SK-N-SH (cell line): ENCODE measurements at regions not wholly inside any gene's neighbourhood (a gene's known extent, or its start where the extent isn't known, plus 50 kb on each side); places are given as distances from the start of the nearest gene placed in this dataset.

ENCODE experiments used
- FOSL2 ChIP-seq: IDR thresholded peaks from 2 replicates; pipeline ENCODE4 v1.4.0; 2012; ENCODE audit warnings: low read depth, mild to moderate bottlenecking, moderate library complexity, borderline replicate concordance
- RFX5 ChIP-seq: IDR thresholded peaks from 2 replicates; pipeline ENCODE4 v1.6.1; 2012; ENCODE audit warnings: mild to moderate bottlenecking, improper control_type of control experiment, low read length
- TEAD4 ChIP-seq: IDR thresholded peaks from 2 replicates; pipeline ENCODE4 v1.4.0; 2012; ENCODE audit warnings: mild to moderate bottlenecking, borderline replicate concordance; ENCODE audit not compliant: insufficient read depth
- TF ChIP-seq, protein P1 (sequence below): fragments of 200-600 bp; sonication (generic); IDR thresholded peaks from 2 replicates; pipeline ENCODE4 v1.6.1; 2017; ENCODE audit warnings: antibody characterized with exemption, mild to moderate bottlenecking, moderate library complexity

DNA sequence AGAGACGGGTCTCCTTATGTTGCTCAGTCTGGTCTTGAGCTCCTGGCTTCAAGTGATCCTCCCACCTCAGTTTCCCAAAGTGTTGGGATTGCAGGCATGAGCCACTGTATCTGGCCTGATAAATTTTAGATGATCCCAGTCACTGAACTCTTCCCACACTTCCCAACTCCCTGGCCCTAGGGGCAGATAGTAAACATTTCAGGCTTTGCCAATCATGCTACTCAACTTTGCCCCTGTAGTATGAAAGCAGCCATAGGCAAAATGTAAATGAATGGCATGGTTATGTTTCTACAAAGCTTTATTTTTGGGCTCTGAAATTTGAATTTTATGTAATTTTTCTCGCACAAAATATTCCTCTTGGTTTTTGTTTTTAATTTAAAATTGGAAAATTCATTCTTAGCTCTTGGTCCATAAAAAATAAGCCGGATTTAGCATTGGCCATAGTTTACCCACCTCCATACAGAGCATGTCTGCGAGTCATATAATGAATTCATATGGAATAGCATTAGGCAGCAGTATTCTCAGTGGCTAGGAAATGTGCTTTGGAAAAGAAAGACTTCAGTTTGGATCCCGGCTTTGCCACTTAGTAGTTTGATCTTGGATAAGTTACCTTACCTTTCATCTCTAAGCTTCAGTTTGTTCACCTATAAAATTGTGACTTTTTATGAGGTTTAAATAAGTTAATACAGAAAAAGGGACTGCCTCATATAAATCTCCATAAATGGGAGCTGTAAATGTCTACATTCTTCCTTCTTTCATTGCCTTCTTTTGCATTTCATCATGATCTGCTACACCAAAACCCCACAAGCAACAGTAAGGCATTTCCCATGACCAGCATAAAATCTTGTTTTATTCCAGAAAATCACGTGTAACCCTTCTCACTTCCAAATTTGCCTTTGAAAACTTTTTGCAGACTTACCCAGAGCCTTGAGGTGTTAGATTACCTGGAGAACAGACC is 360.3 kb upstream of the TPM1 start:
- TF ChIP-seq FOSL2 (no peak), TEAD4 (no peak), RFX5 (no peak)
- TF ChIP-seq, protein P1, sequence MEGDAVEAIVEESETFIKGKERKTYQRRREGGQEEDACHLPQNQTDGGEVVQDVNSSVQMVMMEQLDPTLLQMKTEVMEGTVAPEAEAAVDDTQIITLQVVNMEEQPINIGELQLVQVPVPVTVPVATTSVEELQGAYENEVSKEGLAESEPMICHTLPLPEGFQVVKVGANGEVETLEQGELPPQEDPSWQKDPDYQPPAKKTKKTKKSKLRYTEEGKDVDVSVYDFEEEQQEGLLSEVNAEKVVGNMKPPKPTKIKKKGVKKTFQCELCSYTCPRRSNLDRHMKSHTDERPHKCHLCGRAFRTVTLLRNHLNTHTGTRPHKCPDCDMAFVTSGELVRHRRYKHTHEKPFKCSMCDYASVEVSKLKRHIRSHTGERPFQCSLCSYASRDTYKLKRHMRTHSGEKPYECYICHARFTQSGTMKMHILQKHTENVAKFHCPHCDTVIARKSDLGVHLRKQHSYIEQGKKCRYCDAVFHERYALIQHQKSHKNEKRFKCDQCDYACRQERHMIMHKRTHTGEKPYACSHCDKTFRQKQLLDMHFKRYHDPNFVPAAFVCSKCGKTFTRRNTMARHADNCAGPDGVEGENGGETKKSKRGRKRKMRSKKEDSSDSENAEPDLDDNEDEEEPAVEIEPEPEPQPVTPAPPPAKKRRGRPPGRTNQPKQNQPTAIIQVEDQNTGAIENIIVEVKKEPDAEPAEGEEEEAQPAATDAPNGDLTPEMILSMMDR, result no peak
